DOHH2 (cell line): ENCODE measurements at regions not wholly inside any gene's neighbourhood (a gene's known extent, or its start where the extent isn't known, plus 50 kb on each side); places are given as distances from the start of the nearest gene placed in this dataset.

Experiments
- CTCF ChIP-seq: fragments of 200-600 bp; sonication (generic); IDR thresholded peaks from one replicate; pipeline ENCODE4 v1.5.1; 2014; ENCODE audit warnings: antibody characterized with exemption, mild to moderate bottlenecking, low read depth, low read length; ENCODE audit not compliant: poor library complexity, severe bottlenecking
- EZH2phosphoT487 ChIP-seq: fragments of 200-600 bp; sonication (generic); IDR thresholded peaks from 2 replicates; pipeline ENCODE4 v1.6.1; 2017; ENCODE audit warnings: borderline replicate concordance, mild to moderate bottlenecking, antibody characterized with exemption, low read length, moderate library complexity, mixed read lengths

GRCh38 chr9:34796924-34797323 is 87.0 kb upstream of the CCL21 start:
- TF ChIP-seq CTCF (no peak), EZH2phosphoT487 (no peak)
